A549 (cell line): ENCODE measurements at regions not wholly inside any gene's neighbourhood (a gene's known extent, or its start where the extent isn't known, plus 50 kb on each side); places are given as distances from the start of the nearest gene placed in this dataset.

ENCODE experiments used
- ATAC-seq, 2 experiments: fragments of 200-7000 bp in 1 of 2; fragments of >200 bp in 1 of 2; cut with Nextera tagmentation in 1 of 2; cut with Tn5 transposase in 1 of 2; 3 replicates each; pipeline versions ENCODE4 v1.8.0 to v1.9.1; 2018 to 2020; ENCODE audit warnings: mild to moderate bottlenecking in 1 of 2, moderate library complexity in 1 of 2
- CTCF ChIA-PET: fragments of 300-600 bp; sonication (Branson Sonifier 250); formaldehyde crosslinking; extraction: SDS; loops from one replicate; lab custom pipeline; 2021; ENCODE audit warnings: antibody characterized with exemption, inconsistent platforms; lab: Yijun Ruan, JAX
- POLR2A ChIA-PET: fragments of 350-600 bp; formaldehyde crosslinking; extraction: SDS; loops from one replicate; lab custom pipeline; 2021; ENCODE audit warnings: antibody characterized with exemption, inconsistent platforms; lab: Yijun Ruan, JAX
- DNase-seq, 2 experiments: peaks; one replicate each; pipeline versions ENCODE4 v3.0.0 to v3.0.0-alpha.2; 2011 to 2016; ENCODE audit warnings: low read depth in 1 of 2, low spot score in 1 of 2
- FAIRE-seq: peaks from 2 replicates; lab custom pipeline; 2011; peaks lifted over from hg19 to GRCh38; lab: Jason Lieb, UNC
- H3K27ac ChIP-seq, 2 experiments: fragments of >200 bp; sonication (Bioruptor Twin); formaldehyde crosslinking; 3 replicates each; pipeline ENCODE4 v1.5.1; 2016 to 2017
- H3K4me1 ChIP-seq: fragments of >200 bp; sonication (Bioruptor Twin); formaldehyde crosslinking; 3 replicates; pipeline ENCODE4 v1.6.1; 2016
- H3K4me2 ChIP-seq: fragments of >200 bp; sonication (Bioruptor Twin); formaldehyde crosslinking; 3 replicates; pipeline ENCODE4 v1.6.1; 2016
- H3K4me3 ChIP-seq: fragments of >200 bp; sonication (Bioruptor Twin); formaldehyde crosslinking; 3 replicates; pipeline ENCODE4 v1.5.1; 2016
- H3K9me3 ChIP-seq: fragments of >200 bp; sonication (Bioruptor Twin); formaldehyde crosslinking; 3 replicates; pipeline ENCODE4 v1.6.1; 2016
- ATOH8 ChIP-seq: fragments of 250-450 bp; sonication (Bioruptor Pico); IDR thresholded peaks from 2 replicates; pipeline ENCODE4 v1.5.0; 2020; ENCODE audit warnings: low read depth, mild to moderate bottlenecking, moderate library complexity
- BCL3 ChIP-seq: fragments of >200 bp; sonication (Bioruptor Twin); formaldehyde crosslinking; IDR thresholded peaks from 3 replicates; pipeline ENCODE4 v1.6.1; 2016
- CBX2 ChIP-seq: fragments of 200-600 bp; sonication (generic); IDR thresholded peaks from 2 replicates; pipeline ENCODE4 v1.6.1; 2016; ENCODE audit warnings: low read depth, mild to moderate bottlenecking, borderline replicate concordance
- CEBPB ChIP-seq, 2 experiments: fragments of >200 bp in 1 of 2; sonication (Bioruptor Twin) in 1 of 2; formaldehyde crosslinking in 1 of 2; IDR thresholded peaks; 2 replicates each; pipeline ENCODE4 v1.6.1; 2012 to 2016
- E2F6 ChIP-seq: IDR thresholded peaks from 2 replicates; pipeline ENCODE4 v1.6.1; 2012; ENCODE audit warnings: low read depth, borderline replicate concordance
- EHMT2 ChIP-seq: fragments of 200-600 bp; sonication (generic); IDR thresholded peaks from 2 replicates; pipeline ENCODE4 v1.6.1; 2016; ENCODE audit warnings: antibody characterized with exemption, low read depth, mild to moderate bottlenecking, moderate library complexity
- ELK1 ChIP-seq: fragments of 150-350 bp; IDR thresholded peaks from 2 replicates; pipeline ENCODE4 v1.6.1; 2014; ENCODE audit warnings: low read depth, mild to moderate bottlenecking, low read length
- ESRRA ChIP-seq: fragments of 150-350 bp; IDR thresholded peaks from 2 replicates; pipeline ENCODE4 v1.6.1; 2014; ENCODE audit warnings: mild to moderate bottlenecking, low read length, borderline replicate concordance
- FOSL2 ChIP-seq, 2 experiments: fragments of 450-650 bp in 1 of 2; fragments of >200 bp in 1 of 2; sonication (Bioruptor Twin) in 1 of 2; formaldehyde crosslinking; IDR thresholded peaks; 2 replicates each; pipeline versions ENCODE4 v1.5.0 to v1.6.1; 2016 to 2020; ENCODE audit warnings: mild to moderate bottlenecking in 1 of 2, moderate library complexity in 1 of 2
- GATA3 ChIP-seq: IDR thresholded peaks from 2 replicates; pipeline ENCODE4 v1.6.1; 2012; ENCODE audit warnings: borderline replicate concordance
- HES2 ChIP-seq: fragments of >200 bp; sonication (Bioruptor Twin); formaldehyde crosslinking; IDR thresholded peaks from 2 replicates; pipeline ENCODE4 v1.6.1; 2016
- HEYL ChIP-seq: fragments of 250-450 bp; sonication (Bioruptor Pico); IDR thresholded peaks from 2 replicates; pipeline ENCODE4 v1.8.0; 2021; ENCODE audit warnings: mild to moderate bottlenecking, moderate library complexity
- HOXB13 ChIP-seq: fragments of 250-450 bp; sonication (Bioruptor Pico); IDR thresholded peaks from 2 replicates; pipeline ENCODE4 v1.5.0; 2020; ENCODE audit warnings: low read depth, mild to moderate bottlenecking, moderate library complexity
- JUN ChIP-seq, 2 experiments: fragments of >200 bp; sonication (Bioruptor Twin); formaldehyde crosslinking; IDR thresholded peaks; 2 replicates in 1 of 2; 3 replicates in 1 of 2; pipeline ENCODE4 v1.6.1; 2016 to 2017
- KDM1A ChIP-seq: fragments of 200-600 bp; sonication (generic); IDR thresholded peaks from 2 replicates; pipeline ENCODE4 v1.6.1; 2016; ENCODE audit warnings: low read depth, mild to moderate bottlenecking
- MAFK ChIP-seq: fragments of 450-650 bp; IDR thresholded peaks from 2 replicates; pipeline ENCODE4 v1.6.1; 2014; ENCODE audit not compliant: partially characterized antibody
- MAX ChIP-seq: IDR thresholded peaks from 2 replicates; pipeline ENCODE4 v1.6.1; 2012
- NPAS2 ChIP-seq: fragments of 250-450 bp; sonication (Bioruptor Pico); IDR thresholded peaks from 2 replicates; pipeline ENCODE4 v1.8.0; 2022; ENCODE audit warnings: mild to moderate bottlenecking, moderate library complexity, borderline replicate concordance
- PBX3 ChIP-seq: IDR thresholded peaks from 2 replicates; pipeline ENCODE4 v1.6.1; 2012
- POLR2A ChIP-seq: IDR thresholded peaks from 2 replicates; pipeline ENCODE4 v1.6.1; 2012; ENCODE audit warnings: mild to moderate bottlenecking, low read length
- RNF2 ChIP-seq: fragments of 200-600 bp; sonication (generic); IDR thresholded peaks from 2 replicates; pipeline ENCODE4 v1.6.1; 2016; ENCODE audit warnings: low read depth, mild to moderate bottlenecking, antibody characterized with exemption, moderate library complexity, borderline replicate concordance
- SMC3 ChIP-seq: fragments of >200 bp; sonication (Bioruptor Twin); formaldehyde crosslinking; IDR thresholded peaks from 3 replicates; pipeline ENCODE4 v1.6.1; 2018; ENCODE audit warnings: inconsistent platforms
- SREBF2 ChIP-seq: fragments of 450-650 bp; IDR thresholded peaks from 2 replicates; pipeline ENCODE4 v1.6.1; 2014; ENCODE audit warnings: mild to moderate bottlenecking, moderate library complexity
- ZFP36 ChIP-seq: fragments of 450-650 bp; IDR thresholded peaks from 2 replicates; pipeline ENCODE4 v1.6.1; 2014; ENCODE audit warnings: borderline replicate concordance; ENCODE audit not compliant: partially characterized antibody
- ZSCAN20 ChIP-seq: fragments of 250-450 bp; sonication (Bioruptor Pico); IDR thresholded peaks from 2 replicates; pipeline ENCODE4 v1.8.0; 2022; ENCODE audit warnings: mild to moderate bottlenecking, moderate library complexity
- WGBS: methylation state at CpG from one replicate; pipeline ENCODE4 v1.1.6; 2017; ENCODE audit errors: missing lambda C conversion rate; 5-methylcytosine and 5-hydroxymethylcytosine counted together

- Histone ChIP-seq H3K4me2 (no peak overlapping the region), H3K4me3 (no peak overlapping the region), H3K9me3 (no peaks in the 10 kb centered on the region), H3K27ac (no peak overlapping the region), H3K4me1 (no peaks in the 10 kb centered on the region)
- WGBS, result 21% methylated on average over 3 of the region's 3 CpGs
- TF ChIP-seq MAFK (no peak), GATA3 (no peak), SREBF2 (no peak), JUN (IDR thresholded peaks at IDR 0.05) (no peak), ELK1 (no peak), PBX3 (no peak), CBX2 (no peak), ZSCAN20 (no peak), NPAS2 (no peak), E2F6 (no peak), HES2 (no peak), ESRRA (no peak), FOSL2 (IDR thresholded peaks at IDR 0.05) (no peak), FOSL2 (CRISPR knock-in tag; IDR thresholded peaks at IDR 0.05) (no peak), HEYL (CRISPR knock-in tag) (no peak)
- ChIA-PET CTCF (interaction anchor here (1.0 to 1.3 kb wide), 3 partner anchors 97 to 308 kb away, joined by 3 to 4 read pairs (median 3); no protein-coding TSS in a partner anchor), POLR2A (no interaction called here)
- ATAC-seq (no peak), DNase-seq (no peak), FAIRE-seq (no peak)
Observed at GRCh38 chr16:22668318-22668717, 145.6 kb upstream of the HS3ST2 start.

GRCh38 chr16:22670044-22670536 lies 143.9 kb upstream of the HS3ST2 start:
- Histone ChIP-seq H3K4me3 (no peak overlapping the region), H3K4me1 (no peaks in the 10 kb centered on the region), H3K9me3 (no peaks in the 10 kb centered on the region), H3K27ac (no peak overlapping the region), H3K4me2 (peak overlapping the region; percentile 27; the same call in 1 of the 3 replicates)
- DNase-seq, result no peak
- no peak for ATAC-seq
- ChIA-PET POLR2A (no interaction called here), CTCF (interaction anchor here (0.6 to 1.2 kb wide), 2 partner anchors 13 to 215 kb away, joined by 3 read pairs; no protein-coding TSS in a partner anchor)
- FAIRE-seq, result no peak
- 73% methylated on average over 8 of the region's 8 CpGs for whole genome bisulfite sequencing
- TF ChIP-seq CEBPB (IDR thresholded peaks at IDR 0.05) (no peak), HOXB13 (CRISPR knock-in tag) (no peak), MAX (no peak), EHMT2 (no peak), POLR2A (no peak), ELK1 (no peak), ATOH8 (CRISPR knock-in tag) (no peak), ZFP36 (no peak), HEYL (CRISPR knock-in tag) (no peak), SMC3 (no peak), BCL3 (no peak), KDM1A (no peak), RNF2 (no peak)
